Fibroblast of mammary gland (primary cell): ENCODE measurements at regions not wholly inside any gene's neighbourhood (a gene's known extent, or its start where the extent isn't known, plus 50 kb on each side); places are given as distances from the start of the nearest gene placed in this dataset.

Source experiments
- DNase-seq: peaks from one replicate; pipeline ENCODE4 v3.0.0-alpha.2; 2010; ENCODE audit warnings: low read depth
- H3K4me3 ChIP-seq: 2 replicates; pipeline ENCODE4 v1.5.1; 2011; ENCODE audit warnings: low read depth, mild to moderate bottlenecking, low read length, moderate library complexity; ENCODE audit not compliant: control insufficient read depth
- TF ChIP-seq, protein P1 (sequence below): conservative IDR thresholded peaks from 2 replicates; pipeline ENCODE4 v1.5.1; 2011; ENCODE audit warnings: low read depth, low read length, inconsistent platforms; ENCODE audit not compliant: control insufficient read depth, insufficient read depth

DNA sequence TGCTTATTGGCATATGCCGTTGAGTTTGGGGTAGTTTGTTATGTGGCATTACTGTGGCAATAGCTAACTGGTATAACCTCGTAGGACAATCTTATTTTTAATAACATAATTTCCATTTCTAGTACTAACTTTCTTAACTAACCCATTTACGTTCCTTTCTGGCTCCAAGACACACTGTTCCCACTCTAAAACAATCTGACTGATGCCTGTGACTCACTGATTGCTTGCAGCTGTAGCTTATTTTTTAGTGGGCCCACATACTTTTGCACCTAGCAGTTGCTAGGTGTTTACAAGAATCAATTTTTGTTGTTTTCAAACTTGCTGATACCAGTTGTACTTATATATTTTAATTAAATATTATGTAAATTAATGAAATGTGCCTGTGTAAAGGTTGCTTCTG is 52.2 kb downstream of the FAT3 start:
- TF ChIP-seq, protein P1, sequence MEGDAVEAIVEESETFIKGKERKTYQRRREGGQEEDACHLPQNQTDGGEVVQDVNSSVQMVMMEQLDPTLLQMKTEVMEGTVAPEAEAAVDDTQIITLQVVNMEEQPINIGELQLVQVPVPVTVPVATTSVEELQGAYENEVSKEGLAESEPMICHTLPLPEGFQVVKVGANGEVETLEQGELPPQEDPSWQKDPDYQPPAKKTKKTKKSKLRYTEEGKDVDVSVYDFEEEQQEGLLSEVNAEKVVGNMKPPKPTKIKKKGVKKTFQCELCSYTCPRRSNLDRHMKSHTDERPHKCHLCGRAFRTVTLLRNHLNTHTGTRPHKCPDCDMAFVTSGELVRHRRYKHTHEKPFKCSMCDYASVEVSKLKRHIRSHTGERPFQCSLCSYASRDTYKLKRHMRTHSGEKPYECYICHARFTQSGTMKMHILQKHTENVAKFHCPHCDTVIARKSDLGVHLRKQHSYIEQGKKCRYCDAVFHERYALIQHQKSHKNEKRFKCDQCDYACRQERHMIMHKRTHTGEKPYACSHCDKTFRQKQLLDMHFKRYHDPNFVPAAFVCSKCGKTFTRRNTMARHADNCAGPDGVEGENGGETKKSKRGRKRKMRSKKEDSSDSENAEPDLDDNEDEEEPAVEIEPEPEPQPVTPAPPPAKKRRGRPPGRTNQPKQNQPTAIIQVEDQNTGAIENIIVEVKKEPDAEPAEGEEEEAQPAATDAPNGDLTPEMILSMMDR = no peak
- H3K4me3 ChIP-seq = no peak overlapping the region
- peak; percentile 75 for DNase-seq

DNA sequence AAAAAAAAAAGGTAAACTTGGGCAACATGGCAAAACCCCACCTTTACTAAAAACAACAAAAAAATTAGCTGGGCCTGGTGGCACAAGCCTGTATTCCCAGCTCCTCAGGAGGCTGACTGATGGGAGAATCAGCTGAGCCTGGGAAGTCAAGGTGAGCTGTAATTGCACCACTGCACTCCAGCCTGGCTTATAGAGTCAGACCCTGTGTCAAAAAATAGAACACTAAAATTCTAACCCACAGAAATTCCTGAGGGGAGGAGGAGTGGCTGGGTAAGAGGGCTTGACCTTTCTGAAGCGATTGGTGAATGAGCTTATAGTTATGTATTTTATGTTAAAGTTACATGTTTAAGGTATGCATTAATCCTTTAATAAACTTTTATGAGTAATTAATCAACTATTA is 53.3 kb downstream of the FAT3 start:
- TF ChIP-seq, protein P1 = no peak
- H3K4me3 ChIP-seq = no peak overlapping the region
- no peak for DNase-seq

DNA sequence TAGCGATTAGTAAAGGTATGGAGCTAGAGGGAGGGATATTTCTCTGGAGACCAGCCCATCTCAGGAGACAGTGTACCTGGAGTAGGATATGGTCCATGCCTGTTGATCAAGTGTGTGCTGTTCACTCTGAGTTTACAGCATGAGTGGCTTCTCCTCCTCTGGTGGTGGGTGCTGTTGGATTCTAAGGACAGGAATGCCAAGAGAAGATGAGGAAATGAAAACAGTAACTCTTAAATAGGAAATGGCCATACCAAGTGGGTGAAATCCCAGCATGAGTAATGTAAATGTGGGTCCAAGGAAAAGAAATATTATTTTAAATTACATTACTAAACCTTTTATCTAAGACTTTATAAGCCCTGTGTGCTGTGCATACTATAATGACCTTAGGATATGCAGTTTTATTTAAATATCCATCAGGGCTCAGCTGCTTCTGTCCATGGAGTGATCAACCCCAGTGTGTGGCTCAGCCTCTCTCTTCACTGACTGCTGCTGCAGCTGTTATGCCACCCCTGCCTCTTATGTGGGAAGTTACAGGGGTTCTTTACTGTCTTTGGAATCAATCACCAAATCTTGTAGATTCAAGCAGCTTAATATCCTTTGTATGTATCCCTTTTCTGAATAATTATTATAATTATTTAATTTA is 54.3 kb downstream of the FAT3 start:
- no peak overlapping the region for H3K4me3 ChIP-seq
- no peak for DNase-seq
- TF ChIP-seq, protein P1 = no peak

GRCh38 chr11:92284107-92284506 is 59.5 kb downstream of the FAT3 start:
- H3K4me3 ChIP-seq = no peak overlapping the region
- DNase-seq = no peak
- TF ChIP-seq, protein P1 = no peak

GRCh38 chr11:92284558-92284957 is 59.9 kb downstream of the FAT3 start:
- H3K4me3 ChIP-seq = no peak overlapping the region
- no peak for DNase-seq
- TF ChIP-seq, protein P1 = no peak

DNA sequence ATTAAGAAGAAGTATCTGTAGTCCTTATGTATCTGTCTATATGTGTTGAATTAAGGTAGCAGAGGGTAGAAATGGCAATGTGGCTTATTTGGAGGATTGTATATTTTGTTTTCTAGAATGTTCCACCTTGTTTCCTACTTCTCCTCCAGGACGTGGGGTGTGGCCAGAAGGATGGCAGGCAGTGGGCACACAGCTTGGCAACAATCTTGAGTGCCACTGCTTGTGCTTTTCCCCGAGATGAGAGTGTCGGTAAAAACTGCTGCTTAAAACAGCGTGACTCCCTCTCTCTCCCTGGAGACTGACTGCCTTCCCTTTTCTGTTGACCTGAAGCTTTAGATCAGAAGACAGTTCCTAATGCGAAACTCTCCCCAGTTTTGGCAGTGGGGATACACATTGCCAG is 61.2 kb downstream of the FAT3 start:
- TF ChIP-seq, protein P1 = no peak
- no peak overlapping the region for H3K4me3 ChIP-seq
- DNase-seq = no peak

DNA sequence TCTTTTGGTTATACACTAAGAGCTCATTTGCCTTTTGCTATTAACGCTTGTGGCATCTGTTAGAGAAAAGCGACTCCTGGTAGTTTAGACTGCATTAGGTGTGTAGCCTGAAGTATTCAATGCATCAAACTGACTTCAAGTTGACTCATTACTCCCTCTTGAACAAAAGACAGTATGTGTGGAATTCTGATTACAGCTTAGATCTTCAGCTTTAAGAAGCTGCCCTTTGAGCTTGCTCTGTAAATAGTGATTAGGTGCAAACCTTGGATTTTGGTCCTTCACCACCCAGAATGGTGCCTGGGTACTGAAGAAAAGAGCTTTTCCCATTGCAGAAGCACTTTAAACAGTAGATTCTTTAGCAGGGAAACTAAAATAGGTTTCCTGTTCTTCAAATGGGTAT is 62.1 kb downstream of the FAT3 start:
- no peak for DNase-seq
- H3K4me3 ChIP-seq = no peak overlapping the region
- TF ChIP-seq, protein P1 = no peak
